ENCODE measurements at regions not wholly inside any gene's neighbourhood (a gene's known extent, or its start where the extent isn't known, plus 50 kb on each side); places are given as distances from the start of the nearest gene placed in this dataset.

GRCh38 chr7:155373359-155374273, 75.9 kb downstream of the INSIG1 start:
- ATAC-seq (no peak), FAIRE-seq (no peak), DNase-seq (ENCODE audit: extremely low read depth in 1 of 4, low spot score in 3 of 4) (no peak)
- Histone ChIP-seq H2AFZ (ENCODE audit: low read depth, low read length) (no peak overlapping the region), H3K4me1 (replicated peaks in 1 of 2; ENCODE audit: control insufficient read depth in 2 of 2, insufficient read depth in 2 of 2, low read length in 2 of 2) (peaks cover 0 to 21% of the 10 kb centered on the region in 2 experiments; a peak in 1 of 5 replicates), H3K27me3 (ENCODE audit: control insufficient read depth in 2 of 2, insufficient read depth in 2 of 2, low read length in 2 of 2) (peaks cover 53 to 88% of the 10 kb centered on the region in 2 experiments), H3K9me3 (replicated peaks; ENCODE audit: control insufficient read depth, insufficient read depth, low read depth, low read length) (no peaks in the 10 kb centered on the region), H4K20me1 (replicated peaks; ENCODE audit: control insufficient read depth, insufficient read depth, low read length) (0 out of 2 replicates have a peak, but pooled peaks cover 6% of the 10 kb centered on the region), H3K4me2 (ENCODE audit: insufficient read depth, low read length) (no peak overlapping the region), H3K9ac (ENCODE audit: insufficient read depth in 1 of 2, low read depth in 2 of 2, low read length in 2 of 2) (no peak overlapping the region), H3K79me2 (ENCODE audit: control insufficient read depth, insufficient read depth, low read length) (no peaks in the 10 kb centered on the region), H3K4me3 (no peak overlapping the region), H3K9me1 (ENCODE audit: control insufficient read depth, insufficient read depth, low read length) (no peaks in the 10 kb centered on the region), H3K36me3 (ENCODE audit: control insufficient read depth, insufficient read depth, low read length) (no peaks in the 10 kb centered on the region), H3K27ac (ENCODE audit: extremely low read depth, low read depth, low read length) (no peak overlapping the region)
- 30% methylated on average over 56 of the region's 62 CpGs for WGBS (ENCODE audit: insufficient coverage, low coverage, missing lambda C conversion rate)
- intact Hi-C loops (cut with micrococcal nuclease) (no loop called here), in situ Hi-C loops (cut with MboI) (no loop called here)
- POLR2A ChIA-PET = interaction anchor here (0.6 to 0.9 kb wide), 3 partner anchors 9 to 12 kb away, joined by 3 to 4 read pairs (median 3); no protein-coding TSS in a partner anchor
- BruUV-seq (replicated peaks) = no TSS peak
- CTCF ChIA-PET (ENCODE audit: low intra/inter-chr PET ratio) = interaction anchor here (0.7 kb wide), 1 partner anchor 1619 kb away, joined by 4 read pairs; no protein-coding TSS in a partner anchor
- TF ChIP-seq TSHZ1 (CRISPR knock-in tag; IDR thresholded peaks at IDR 0.05) (no peak), ZFPM2 (CRISPR knock-in tag; IDR thresholded peaks at IDR 0.05) (no peak), HNRNPUL1 (IDR thresholded peaks at IDR 0.05; ENCODE audit: low read length) (no peak), TEAD4 (IDR thresholded peaks at IDR 0.05; ENCODE audit: low read length) (no peak), TEAD4 (CRISPR knock-in tag; IDR thresholded peaks at IDR 0.05; ENCODE audit: borderline replicate concordance) (no peak), NR0B1 (IDR thresholded peaks at IDR 0.05; ENCODE audit: partially characterized antibody) (no peak), LEF1 (IDR thresholded peaks at IDR 0.05) (no peak), ZNF444 (CRISPR knock-in tag; IDR thresholded peaks at IDR 0.05) (no peak)

Data from K562 (cell line).